GM12873 (cell line): ENCODE measurements at regions not wholly inside any gene's neighbourhood (a gene's known extent, or its start where the extent isn't known, plus 50 kb on each side); places are given as distances from the start of the nearest gene placed in this dataset.

ENCODE experiments used
- CTCF ChIP-seq: IDR thresholded peaks from 2 replicates; pipeline ENCODE4 v1.5.1; 2012; ENCODE audit warnings: low read depth, mild to moderate bottlenecking, moderate library complexity, low read length, control low read depth; ENCODE audit not compliant: insufficient read depth; ENCODE audit errors: missing control alignments

- TF ChIP-seq CTCF: no peak
Observed at GRCh38 chr11:134560566-134561330, 148.7 kb upstream of the B3GAT1 start.

- TF ChIP-seq CTCF: no peak
Observed at GRCh38 chr11:134560066-134560465, 148.0 kb upstream of the B3GAT1 start.

- no peak for TF ChIP-seq CTCF
Observed at GRCh38 chr11:134559602-134559962, 147.5 kb upstream of the B3GAT1 start.

- no peak for TF ChIP-seq CTCF
Observed at GRCh38 chr11:134558916-134559601, 147.0 kb upstream of the B3GAT1 start.

GRCh38 chr11:134558258-134558835, 146.3 kb upstream of the B3GAT1 start:
- TF ChIP-seq CTCF: no peak

- TF ChIP-seq CTCF: peak; percentile 12
Observed at GRCh38 chr11:134557571-134558257, 145.7 kb upstream of the B3GAT1 start.

- TF ChIP-seq CTCF: no peak
Observed at GRCh38 chr11:134556186-134556585, 144.1 kb upstream of the B3GAT1 start.
